Vagina (tissue), 2 donors: ENCODE measurements at regions not wholly inside any gene's neighbourhood (a gene's known extent, or its start where the extent isn't known, plus 50 kb on each side); places are given as distances from the start of the nearest gene placed in this dataset.

Experiments
- POLR2A ChIP-seq, 2 donors: fragments of 450-650 bp; IDR thresholded peaks; one replicate each; pipeline ENCODE4 v1.6.1; 2017; ENCODE audit warnings: antibody characterized with exemption in 2 of 2, mild to moderate bottlenecking in 2 of 2, moderate library complexity in 2 of 2
- POLR2AphosphoS5 ChIP-seq, 2 donors: sonication (generic); formaldehyde crosslinking; IDR thresholded peaks; one replicate each; pipeline ENCODE4 v1.9.0; 2017; ENCODE audit warnings: antibody characterized with exemption in 2 of 2, mild to moderate bottlenecking in 2 of 2, low read depth in 1 of 2; ENCODE audit not compliant: insufficient read depth in 1 of 2
- TF ChIP-seq, protein P1 (sequence below), 3 experiments: fragments of 450-650 bp in 2 of 3; fragments of 200-600 bp in 1 of 3; sonication (generic) in 1 of 3; IDR thresholded peaks; one replicate each; pipeline ENCODE4 v1.5.1; 2017 to 2019; ENCODE audit warnings: antibody characterized with exemption in 3 of 3, mild to moderate bottlenecking in 2 of 3, moderate library complexity in 2 of 3

- TF ChIP-seq POLR2A (IDR thresholded peaks at IDR 0.05) (no peak), POLR2AphosphoS5 (IDR thresholded peaks at IDR 0.05; ENCODE audit: insufficient read depth in 1 of 2, low read depth in 1 of 2) (peak in 1 of 2 donors; percentile 49)
- TF ChIP-seq, protein P1, sequence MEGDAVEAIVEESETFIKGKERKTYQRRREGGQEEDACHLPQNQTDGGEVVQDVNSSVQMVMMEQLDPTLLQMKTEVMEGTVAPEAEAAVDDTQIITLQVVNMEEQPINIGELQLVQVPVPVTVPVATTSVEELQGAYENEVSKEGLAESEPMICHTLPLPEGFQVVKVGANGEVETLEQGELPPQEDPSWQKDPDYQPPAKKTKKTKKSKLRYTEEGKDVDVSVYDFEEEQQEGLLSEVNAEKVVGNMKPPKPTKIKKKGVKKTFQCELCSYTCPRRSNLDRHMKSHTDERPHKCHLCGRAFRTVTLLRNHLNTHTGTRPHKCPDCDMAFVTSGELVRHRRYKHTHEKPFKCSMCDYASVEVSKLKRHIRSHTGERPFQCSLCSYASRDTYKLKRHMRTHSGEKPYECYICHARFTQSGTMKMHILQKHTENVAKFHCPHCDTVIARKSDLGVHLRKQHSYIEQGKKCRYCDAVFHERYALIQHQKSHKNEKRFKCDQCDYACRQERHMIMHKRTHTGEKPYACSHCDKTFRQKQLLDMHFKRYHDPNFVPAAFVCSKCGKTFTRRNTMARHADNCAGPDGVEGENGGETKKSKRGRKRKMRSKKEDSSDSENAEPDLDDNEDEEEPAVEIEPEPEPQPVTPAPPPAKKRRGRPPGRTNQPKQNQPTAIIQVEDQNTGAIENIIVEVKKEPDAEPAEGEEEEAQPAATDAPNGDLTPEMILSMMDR (IDR thresholded peaks at IDR 0.05) = no peak
Observed at GRCh38 chr12:89236748-89237383, 115.4 kb downstream of the DUSP6 start.
